Retinal pigment epithelial cell (primary cell): ENCODE measurements at regions not wholly inside any gene's neighbourhood (a gene's known extent, or its start where the extent isn't known, plus 50 kb on each side); places are given as distances from the start of the nearest gene placed in this dataset.

Experiments used
- DNase-seq: peaks from one replicate; pipeline ENCODE4 v3.0.0-alpha.2; 2010; ENCODE audit warnings: low read depth
- H3K4me3 ChIP-seq: 2 replicates; pipeline ENCODE4 v1.5.1; 2011; ENCODE audit warnings: mild to moderate bottlenecking, low read length, control low read depth, moderate library complexity
- CTCF ChIP-seq: conservative IDR thresholded peaks from 2 replicates; pipeline ENCODE4 v1.5.1; 2011; ENCODE audit warnings: low read depth, low read length, control low read depth, inconsistent platforms

DNA sequence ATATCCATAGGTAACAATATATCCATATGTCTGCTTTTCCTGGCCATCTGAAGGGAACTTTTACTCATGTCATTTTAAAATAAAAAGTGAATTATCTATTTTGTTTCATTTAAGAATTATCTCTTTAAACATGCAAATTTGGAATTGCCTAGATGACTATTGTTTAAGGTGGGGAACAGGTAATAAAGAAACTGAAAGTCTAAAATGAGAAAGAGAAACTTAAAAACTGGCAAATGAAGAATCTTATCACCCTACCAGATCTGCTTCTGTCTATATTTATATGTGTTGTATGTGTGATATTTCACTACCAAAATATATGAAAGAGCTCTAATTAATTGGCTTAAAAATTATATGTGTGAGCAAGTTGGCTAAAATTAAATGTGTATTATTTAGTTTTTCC lies 243.2 kb upstream of the KCNH7 start:
- TF ChIP-seq CTCF, result no peak
- no peak overlapping the region for H3K4me3 ChIP-seq
- no peak for DNase-seq

DNA sequence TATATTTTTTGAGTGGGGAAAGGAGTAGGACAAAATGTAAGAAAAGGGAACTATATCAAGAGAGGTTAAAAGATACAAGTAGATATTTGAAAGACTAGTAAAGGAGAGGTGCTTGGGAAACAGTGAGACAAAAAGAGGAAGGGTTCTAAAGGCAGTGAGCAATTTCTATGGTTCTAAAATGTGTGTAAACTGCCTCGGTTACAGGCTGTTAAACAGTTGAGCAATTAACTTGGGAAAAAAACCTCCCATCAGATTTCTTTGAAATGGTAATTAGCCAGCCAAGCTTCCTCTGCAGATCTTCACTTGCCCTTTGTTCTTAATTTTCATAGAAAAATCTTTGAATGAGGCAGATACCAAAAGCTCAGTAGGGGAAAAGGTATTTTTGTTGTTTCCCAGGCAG lies 238.7 kb upstream of the KCNH7 start:
- H3K4me3 ChIP-seq, result no peak overlapping the region
- DNase-seq, result no peak
- no peak for TF ChIP-seq CTCF

DNA sequence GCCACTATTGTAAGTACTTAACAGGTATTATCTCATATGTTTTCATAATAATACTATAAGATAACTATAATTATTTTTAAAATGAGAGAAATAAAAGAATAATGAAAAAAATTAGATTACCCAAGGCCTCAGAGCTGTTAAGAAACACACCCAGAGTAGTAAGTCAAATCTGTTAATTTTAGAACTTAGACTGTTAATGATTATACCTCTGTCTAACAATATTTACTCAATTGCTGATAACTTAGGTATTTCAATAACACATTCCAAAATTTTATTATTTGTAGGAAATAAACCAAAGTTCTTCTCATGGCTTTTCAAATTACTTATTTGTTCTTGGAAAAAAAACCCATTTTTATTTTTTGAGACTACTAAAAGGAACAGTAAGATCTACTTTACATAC lies 227.5 kb upstream of the KCNH7 start:
- no peak for DNase-seq

GRCh38 chr2:163062524-163062923 lies 224.0 kb upstream of the KCNH7 start:
- TF ChIP-seq CTCF, result no peak
- no peak overlapping the region for H3K4me3 ChIP-seq
- no peak for DNase-seq

More for the DNA sequence above, 227.5 kb upstream of the KCNH7 start:
- no peak for TF ChIP-seq CTCF
- no peak overlapping the region for H3K4me3 ChIP-seq

DNA sequence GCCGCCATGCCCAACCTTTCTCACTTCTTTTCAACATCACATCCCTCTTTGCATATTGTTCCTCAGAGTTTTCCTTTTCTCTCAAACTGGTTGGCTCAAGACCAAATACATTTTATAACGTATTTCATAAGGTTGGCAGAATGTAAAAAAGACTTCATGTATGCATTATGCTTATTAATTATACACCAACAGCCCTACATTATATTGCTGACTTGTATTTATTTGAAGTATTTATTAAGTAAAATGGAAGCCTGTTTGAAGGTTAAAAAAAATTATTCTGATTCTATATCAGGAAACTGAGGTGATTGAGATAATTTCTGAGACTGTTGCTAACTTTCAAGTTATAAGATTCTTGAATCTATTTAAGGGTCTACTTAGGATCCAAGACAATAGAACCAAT lies 208.0 kb upstream of the KCNH7 start:
- no peak for TF ChIP-seq CTCF
- H3K4me3 ChIP-seq, result no peak overlapping the region
- DNase-seq, result no peak

DNA sequence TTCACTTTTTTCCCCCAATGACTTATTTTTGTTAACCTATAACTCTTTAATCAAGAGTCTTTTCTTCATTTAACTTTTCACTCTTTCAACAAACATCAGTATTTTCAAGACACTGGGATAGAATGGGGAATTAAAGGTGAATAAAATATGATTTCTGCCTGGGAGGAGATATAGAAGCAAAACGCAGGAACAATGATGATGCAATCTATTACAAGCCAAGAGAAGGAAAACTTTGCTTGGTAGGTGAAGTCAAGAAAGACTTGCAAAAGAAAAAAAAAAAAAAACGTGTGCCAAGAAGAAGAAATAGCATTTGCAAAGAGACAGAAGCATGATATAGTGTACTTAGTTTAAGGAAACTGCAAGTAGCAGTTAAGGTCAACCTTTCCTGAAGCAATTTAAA lies 207.3 kb upstream of the KCNH7 start:
- H3K4me3 ChIP-seq, result no peak overlapping the region
- no peak for TF ChIP-seq CTCF
- DNase-seq, result no peak

GRCh38 chr2:163044114-163044513 lies 205.5 kb upstream of the KCNH7 start:
- DNase-seq, result no peak
- H3K4me3 ChIP-seq, result no peak overlapping the region
- TF ChIP-seq CTCF, result no peak
